ENCODE measurements at regions not wholly inside any gene's neighbourhood (a gene's known extent, or its start where the extent isn't known, plus 50 kb on each side); places are given as distances from the start of the nearest gene placed in this dataset.

DNA sequence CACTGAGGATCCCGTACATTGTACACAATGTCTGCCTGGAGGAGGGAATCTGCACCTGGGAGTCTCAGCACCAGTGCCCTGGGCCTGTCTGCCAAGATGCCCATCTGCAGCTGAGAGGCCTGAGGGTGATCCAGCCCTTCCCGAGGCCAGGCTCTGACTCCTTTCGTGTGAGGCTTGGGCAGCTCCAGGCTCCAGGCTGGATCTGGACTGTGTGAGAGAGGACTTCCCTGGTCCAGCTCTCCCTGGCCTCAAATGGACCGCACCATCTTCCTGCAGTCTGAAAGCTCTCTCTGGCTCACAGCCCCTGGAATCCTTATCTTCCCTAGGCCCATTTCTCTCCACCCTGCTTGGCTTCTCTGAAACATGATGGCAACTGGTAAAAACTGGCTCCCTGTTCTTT lies 324.6 kb downstream of the DYSF start:
- ChIA-PET POLR2A (ENCODE audit: low non-redundant PET) (no interaction called here), CTCF (no interaction called here)
- Histone ChIP-seq H3K4me1 (ENCODE audit: insufficient read depth, low read length, poor library complexity, severe bottlenecking) (no peaks in the 10 kb centered on the region), H3K27me3 (replicated peaks; ENCODE audit: insufficient read depth, low read depth, low read length, poor library complexity) (no peaks in the 10 kb centered on the region), H3K27ac (ENCODE audit: low read depth, low read length, poor library complexity, severe bottlenecking) (no peak overlapping the region), H3K9me3 (ENCODE audit: low read depth, low read length, poor library complexity, severe bottlenecking) (no peaks in the 10 kb centered on the region), H3K4me3 (ENCODE audit: low read depth, low read length, poor library complexity, severe bottlenecking) (no peak overlapping the region), H3K36me3 (ENCODE audit: insufficient read depth, low read length, poor library complexity, severe bottlenecking) (no peaks in the 10 kb centered on the region)
- intact Hi-C loops (cut with micrococcal nuclease; ENCODE audit: unreplicated experiment) = no loop called here
- DNase-seq (ENCODE audit: low spot score) = no peak
- TF ChIP-seq, protein P1, sequence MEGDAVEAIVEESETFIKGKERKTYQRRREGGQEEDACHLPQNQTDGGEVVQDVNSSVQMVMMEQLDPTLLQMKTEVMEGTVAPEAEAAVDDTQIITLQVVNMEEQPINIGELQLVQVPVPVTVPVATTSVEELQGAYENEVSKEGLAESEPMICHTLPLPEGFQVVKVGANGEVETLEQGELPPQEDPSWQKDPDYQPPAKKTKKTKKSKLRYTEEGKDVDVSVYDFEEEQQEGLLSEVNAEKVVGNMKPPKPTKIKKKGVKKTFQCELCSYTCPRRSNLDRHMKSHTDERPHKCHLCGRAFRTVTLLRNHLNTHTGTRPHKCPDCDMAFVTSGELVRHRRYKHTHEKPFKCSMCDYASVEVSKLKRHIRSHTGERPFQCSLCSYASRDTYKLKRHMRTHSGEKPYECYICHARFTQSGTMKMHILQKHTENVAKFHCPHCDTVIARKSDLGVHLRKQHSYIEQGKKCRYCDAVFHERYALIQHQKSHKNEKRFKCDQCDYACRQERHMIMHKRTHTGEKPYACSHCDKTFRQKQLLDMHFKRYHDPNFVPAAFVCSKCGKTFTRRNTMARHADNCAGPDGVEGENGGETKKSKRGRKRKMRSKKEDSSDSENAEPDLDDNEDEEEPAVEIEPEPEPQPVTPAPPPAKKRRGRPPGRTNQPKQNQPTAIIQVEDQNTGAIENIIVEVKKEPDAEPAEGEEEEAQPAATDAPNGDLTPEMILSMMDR (conservative IDR thresholded peaks at IDR 0.05; ENCODE audit: low read depth, low read length) = no peak
- no peak for TF ChIP-seq EZH2 (IDR thresholded peaks at IDR 0.05; ENCODE audit: borderline replicate concordance, low read depth, low read length, poor library complexity, severe bottlenecking)
- BruUV-seq (replicated peaks) = no TSS peak

DNA sequence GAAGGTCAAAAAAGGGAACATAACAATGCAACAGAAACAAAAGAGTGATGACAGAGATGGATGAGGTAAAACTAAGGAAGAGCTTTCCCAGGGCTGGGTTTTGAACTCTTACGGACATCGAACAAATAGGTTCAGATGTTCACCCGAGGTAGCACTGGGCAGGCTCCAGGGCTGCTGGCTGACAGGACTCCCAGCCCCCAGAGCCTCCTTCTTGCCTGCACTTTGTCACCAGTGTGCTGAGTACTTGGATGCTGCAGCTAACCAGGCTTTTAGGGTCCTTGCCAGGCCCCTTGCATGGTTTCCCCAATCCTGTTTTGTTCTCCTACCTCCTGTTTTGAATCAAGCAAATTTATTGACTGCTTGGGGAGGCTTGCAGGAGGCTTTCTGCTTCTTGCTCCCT lies 322.9 kb downstream of the DYSF start:
- Histone ChIP-seq H3K4me3 (ENCODE audit: low read depth, low read length, poor library complexity, severe bottlenecking) (no peak overlapping the region), H3K4me1 (ENCODE audit: insufficient read depth, low read length, poor library complexity, severe bottlenecking) (no peaks in the 10 kb centered on the region), H3K27me3 (replicated peaks; ENCODE audit: insufficient read depth, low read depth, low read length, poor library complexity) (no peaks in the 10 kb centered on the region), H3K27ac (ENCODE audit: low read depth, low read length, poor library complexity, severe bottlenecking) (no peak overlapping the region), H3K36me3 (ENCODE audit: insufficient read depth, low read length, poor library complexity, severe bottlenecking) (no peaks in the 10 kb centered on the region), H3K9me3 (ENCODE audit: low read depth, low read length, poor library complexity, severe bottlenecking) (no peaks in the 10 kb centered on the region)
- no peak for DNase-seq (ENCODE audit: low spot score)
- BruUV-seq (replicated peaks) = no TSS peak
- no peak for TF ChIP-seq EZH2 (IDR thresholded peaks at IDR 0.05; ENCODE audit: borderline replicate concordance, low read depth, low read length, poor library complexity, severe bottlenecking)
- TF ChIP-seq, protein P1 (conservative IDR thresholded peaks at IDR 0.05; ENCODE audit: low read depth, low read length) = no peak
- ChIA-PET CTCF (no interaction called here), POLR2A (ENCODE audit: low non-redundant PET) (no interaction called here)
- intact Hi-C loops (cut with micrococcal nuclease; ENCODE audit: unreplicated experiment) = no loop called here

DNA sequence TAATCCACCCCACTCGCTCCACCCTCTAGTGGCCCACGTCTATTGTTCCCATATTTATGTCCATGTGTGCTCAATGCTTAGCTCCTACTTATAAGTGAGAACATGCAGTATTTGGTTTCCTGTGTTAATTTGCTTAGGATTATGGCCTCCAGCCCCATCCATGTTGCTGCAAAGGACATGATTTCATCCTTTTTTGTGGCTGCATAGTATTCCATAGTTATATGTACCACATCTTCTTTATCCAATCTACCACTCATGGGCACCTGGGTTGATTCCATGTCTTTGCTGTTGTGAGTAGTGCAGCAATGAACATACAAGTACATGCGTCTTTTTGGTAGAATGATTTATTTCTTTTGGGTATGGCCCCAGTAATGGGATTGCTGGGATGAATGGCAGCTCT lies 319.9 kb downstream of the DYSF start:
- Histone ChIP-seq H3K27ac (ENCODE audit: low read depth, low read length, poor library complexity, severe bottlenecking) (no peak overlapping the region), H3K4me1 (ENCODE audit: insufficient read depth, low read length, poor library complexity, severe bottlenecking) (no peaks in the 10 kb centered on the region), H3K9me3 (ENCODE audit: low read depth, low read length, poor library complexity, severe bottlenecking) (peaks cover 7% of the 10 kb centered on the region), H3K4me3 (ENCODE audit: low read depth, low read length, poor library complexity, severe bottlenecking) (no peak overlapping the region), H3K36me3 (ENCODE audit: insufficient read depth, low read length, poor library complexity, severe bottlenecking) (no peaks in the 10 kb centered on the region), H3K27me3 (replicated peaks; ENCODE audit: insufficient read depth, low read depth, low read length, poor library complexity) (no peaks in the 10 kb centered on the region)
- CTCF ChIA-PET = no interaction called here
- no peak for TF ChIP-seq EZH2 (IDR thresholded peaks at IDR 0.05; ENCODE audit: borderline replicate concordance, low read depth, low read length, poor library complexity, severe bottlenecking)
- TF ChIP-seq, protein P1 (conservative IDR thresholded peaks at IDR 0.05; ENCODE audit: low read depth, low read length) = no peak
- no TSS peak for BruUV-seq (replicated peaks)
- intact Hi-C loops (cut with micrococcal nuclease; ENCODE audit: unreplicated experiment) = no loop called here
- DNase-seq (ENCODE audit: low spot score) = no peak
- POLR2A ChIA-PET (ENCODE audit: low non-redundant PET) = no interaction called here

All from A673 (cell line).